Pons (tissue), 1 donor: ENCODE measurements at regions not wholly inside any gene's neighbourhood (a gene's known extent, or its start where the extent isn't known, plus 50 kb on each side); places are given as distances from the start of the nearest gene placed in this dataset.
A peak's percentile ranks its signal among the peaks of the same experiment; 100 is the strongest.
"Not testable (repeated sequence)": the region's sequence is repeated elsewhere in the genome, so short reads cannot be mapped to it uniquely, and the experiment has no call there.

ENCODE experiments used
- DNase-seq: peaks from one replicate; pipeline ENCODE4 v3.0.0-alpha.2; 2016; ENCODE audit warnings: low spot score

DNA sequence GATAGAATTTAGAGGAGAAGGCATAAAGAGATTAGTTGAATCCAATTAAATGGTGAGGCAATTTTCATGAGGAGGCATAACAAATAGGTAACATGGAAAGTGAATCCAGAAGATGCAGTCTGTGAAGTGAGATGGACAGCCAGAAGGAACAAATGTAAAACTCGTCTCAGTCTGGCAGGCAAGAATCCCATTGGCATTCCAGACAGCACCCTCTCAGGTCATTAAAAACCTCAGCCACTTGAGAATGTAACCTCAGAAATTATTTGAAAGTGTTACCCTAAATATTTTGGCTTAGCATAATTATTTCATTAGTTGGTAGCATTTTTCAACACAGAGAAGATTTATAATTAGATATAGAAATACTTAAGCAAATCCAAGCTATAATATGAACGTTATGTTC is 342.3 kb downstream of the LRRC3B start:
- DNase-seq = no peak

DNA sequence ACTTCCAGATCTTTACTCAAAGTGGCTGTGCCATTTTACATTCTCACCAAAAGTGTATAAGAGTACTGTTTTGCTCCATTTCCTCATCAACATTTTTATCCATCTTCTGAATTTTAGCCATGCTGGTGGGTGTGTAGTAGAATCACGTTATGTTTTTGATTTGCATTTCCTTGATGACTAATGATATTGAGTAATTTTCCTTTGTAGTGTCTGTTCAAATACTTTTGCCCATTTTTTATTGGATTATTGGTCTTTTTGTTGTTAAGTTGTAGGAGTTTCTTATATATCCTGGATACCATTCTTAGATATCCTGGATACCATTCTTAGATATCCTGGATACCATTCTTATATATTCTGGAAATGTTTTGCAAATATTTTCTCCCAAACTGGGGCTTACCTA is 344.9 kb downstream of the LRRC3B start:
- DNase-seq = no peak

DNA sequence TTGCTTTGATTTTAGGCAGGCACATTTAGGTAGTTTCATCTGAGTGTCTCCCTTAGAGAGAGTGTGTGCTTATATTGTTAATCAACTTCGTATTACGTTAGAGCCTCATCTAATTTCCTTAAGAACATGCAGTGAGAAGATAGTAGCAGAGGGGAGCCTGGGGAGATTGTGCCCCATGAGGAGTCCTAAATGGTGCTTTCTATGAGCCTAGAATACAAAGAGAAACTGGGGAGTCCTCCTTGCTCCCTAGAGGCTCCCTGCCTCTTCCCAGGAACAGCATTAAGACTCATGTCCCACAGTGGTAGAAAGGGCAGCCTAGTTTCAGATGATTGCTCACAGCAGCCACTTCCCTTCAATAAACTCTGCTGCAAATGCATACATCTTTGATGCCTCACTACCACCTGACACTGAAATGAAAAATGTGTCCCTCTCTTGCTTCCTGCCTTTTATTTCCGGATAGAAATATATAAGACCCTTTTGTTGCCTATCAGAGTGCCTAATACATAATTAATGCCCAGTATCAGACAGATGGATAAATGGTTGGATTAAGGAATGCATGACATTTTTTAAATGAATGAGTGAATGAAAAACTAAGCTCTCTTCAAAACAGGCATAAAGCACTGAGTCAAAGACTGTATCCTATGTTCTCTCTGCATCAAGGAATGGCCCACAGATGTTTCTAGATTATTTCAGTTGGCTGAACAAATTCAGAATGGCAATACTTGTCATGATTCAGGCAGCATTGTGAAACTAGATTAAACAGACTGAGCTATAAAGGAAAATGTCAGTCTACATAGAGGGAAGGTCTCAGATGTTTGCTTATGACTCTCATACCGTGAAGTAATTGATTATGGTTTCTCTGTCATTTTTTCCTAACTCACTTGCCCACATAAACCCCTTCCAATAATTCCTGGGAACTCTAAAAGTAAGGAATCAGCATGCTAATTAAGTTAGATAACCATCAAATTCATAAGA is 362.1 kb downstream of the LRRC3B start:
- DNase-seq = no peak

DNA sequence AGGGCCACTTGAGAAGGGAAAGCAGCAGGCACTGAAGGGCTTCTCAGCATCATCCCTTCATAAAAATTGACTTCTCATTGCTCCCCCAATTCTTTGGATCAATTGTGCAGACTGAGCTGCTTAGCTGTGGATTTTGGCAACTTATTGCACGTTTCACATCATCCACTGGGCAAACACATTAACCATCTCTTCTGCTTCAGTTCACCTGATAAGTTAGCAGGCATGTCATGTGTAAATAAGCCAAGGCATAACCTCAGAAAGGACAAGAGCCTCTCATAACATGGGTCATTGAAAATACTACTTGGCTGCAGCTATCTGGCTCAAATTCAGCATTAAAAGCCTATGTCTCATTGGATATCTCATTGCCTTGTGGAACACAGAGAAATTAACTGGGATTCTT is 366.5 kb downstream of the LRRC3B start:
- DNase-seq = no peak

DNA sequence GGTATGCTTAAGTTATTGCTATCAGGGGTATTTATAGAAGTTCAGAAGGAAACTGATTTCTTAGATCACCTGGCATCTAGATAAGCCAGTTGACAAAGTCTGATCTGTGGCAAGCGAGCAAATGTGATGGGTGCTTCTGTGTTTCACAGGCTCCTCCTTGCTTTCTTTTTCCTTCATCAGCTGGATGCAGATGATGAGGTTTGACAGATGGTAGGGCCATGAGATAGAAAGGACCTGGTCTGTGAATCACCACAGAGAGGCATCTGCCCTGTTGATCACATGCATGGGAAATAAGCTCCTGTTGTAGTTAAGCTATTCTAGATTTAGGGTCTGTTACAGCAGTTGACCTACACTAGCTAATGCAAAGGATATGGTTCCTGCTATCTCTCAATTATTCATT is 372.0 kb downstream of the NEK10 start:
- DNase-seq = no peak

DNA sequence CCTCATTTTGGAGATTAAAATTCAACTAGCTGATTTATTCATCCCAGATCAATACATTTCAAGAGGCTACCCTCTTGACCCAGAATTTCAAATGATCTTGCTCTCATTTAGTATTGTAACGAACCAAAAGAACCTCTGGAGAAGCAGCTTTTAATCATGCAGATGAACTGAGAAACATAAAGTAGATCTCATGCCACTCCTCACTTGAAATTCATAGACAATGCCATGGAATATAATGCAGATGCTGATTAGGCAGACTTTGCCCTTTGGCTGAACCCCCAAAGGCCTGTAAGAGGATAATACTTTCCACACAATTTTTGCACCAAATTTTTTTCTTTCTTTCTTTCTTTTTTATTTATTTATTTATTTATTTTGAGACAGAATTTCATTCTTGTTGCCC is 358.3 kb downstream of the NEK10 start:
- DNase-seq = no peak

DNA sequence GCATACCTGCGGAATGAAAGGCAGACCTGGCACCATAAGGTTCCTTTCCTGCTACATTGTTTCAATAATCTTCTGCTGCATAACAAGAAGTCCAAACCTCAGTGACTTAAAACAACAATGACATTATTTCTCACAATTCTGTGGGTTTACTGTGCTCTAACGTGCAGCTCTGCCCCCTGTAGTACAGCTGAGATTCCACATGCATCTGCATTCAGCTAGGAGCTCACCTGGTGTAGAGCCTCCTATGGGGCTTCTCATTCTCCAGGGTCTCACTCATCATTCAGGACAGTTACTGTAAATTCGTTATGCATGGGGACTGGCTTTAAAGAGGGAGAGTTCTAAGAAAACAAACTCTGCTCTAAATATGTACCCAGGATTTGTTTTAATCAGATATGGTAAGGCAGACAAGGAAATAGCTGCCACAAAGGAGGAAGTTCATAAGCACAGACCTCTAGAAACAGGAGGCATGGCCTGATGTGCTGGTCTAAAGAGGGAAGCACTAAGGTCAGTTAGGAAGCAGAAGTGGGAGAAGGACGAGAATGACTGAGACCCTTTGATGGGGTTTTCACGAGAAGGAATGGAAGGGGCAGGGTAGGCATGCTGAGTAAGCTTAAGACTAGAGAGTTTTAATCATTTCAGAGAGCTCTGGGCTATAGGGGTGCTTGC is 347.0 kb downstream of the NEK10 start:
- peak; percentile 32 for DNase-seq

DNA sequence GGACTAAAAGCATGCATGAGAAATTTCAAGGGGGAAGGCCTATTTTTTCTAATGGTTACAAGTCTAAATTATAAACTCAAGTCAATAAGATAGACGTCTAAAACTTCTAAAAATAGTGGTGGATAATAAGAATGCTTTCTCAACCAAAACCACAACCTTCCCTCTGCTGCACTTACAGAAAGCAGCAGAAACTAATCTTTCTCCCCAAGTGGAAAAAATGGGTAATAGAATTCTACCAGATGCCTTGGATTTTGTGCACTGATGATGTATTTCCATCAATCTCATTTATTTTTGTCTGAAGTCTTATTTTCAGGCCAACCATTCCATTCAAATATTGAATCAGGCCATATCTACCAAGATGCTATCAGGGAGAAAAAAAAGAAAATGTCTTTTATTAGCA is 344.7 kb downstream of the NEK10 start:
- DNase-seq = no peak

DNA sequence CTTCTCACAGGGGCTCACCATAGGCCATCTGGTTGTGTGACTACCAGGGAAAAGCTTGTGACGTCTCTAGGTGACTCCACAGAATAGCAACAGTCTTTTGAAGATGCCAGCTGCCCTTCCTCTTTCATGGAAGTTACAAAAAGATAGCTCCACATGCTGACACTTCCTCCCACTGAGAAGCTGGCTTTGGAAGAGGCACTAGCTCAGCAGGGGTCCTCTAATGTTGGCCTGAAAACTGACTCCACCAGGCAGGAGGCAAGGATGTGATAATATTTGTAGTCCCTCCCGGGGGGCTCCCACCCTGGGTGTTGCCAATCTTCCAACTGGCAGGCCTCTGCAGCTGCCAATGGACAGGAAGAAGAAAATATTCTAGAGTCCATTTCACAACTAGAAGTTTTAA is 343.5 kb downstream of the NEK10 start:
- DNase-seq = peak; percentile 22

DNA sequence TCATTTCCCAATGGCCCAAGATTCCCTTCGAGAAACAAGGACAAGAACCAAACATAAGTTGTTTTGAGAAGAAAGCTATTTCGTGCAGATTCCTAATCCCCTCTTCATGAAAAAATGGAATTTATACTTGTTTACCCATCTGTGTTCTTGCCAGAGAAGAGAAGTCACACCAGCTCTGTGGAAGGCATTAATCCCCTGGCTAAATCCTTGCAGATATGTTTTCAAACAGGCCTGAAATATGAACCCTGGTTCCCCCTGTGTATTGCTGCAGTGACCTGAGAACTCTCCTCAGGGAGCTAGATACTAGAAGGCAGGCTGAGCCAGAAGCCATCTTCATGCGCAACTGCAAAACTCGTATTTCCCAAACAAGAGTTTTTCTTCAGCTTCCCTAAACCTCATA is 337.7 kb downstream of the NEK10 start:
- DNase-seq = no peak

DNA sequence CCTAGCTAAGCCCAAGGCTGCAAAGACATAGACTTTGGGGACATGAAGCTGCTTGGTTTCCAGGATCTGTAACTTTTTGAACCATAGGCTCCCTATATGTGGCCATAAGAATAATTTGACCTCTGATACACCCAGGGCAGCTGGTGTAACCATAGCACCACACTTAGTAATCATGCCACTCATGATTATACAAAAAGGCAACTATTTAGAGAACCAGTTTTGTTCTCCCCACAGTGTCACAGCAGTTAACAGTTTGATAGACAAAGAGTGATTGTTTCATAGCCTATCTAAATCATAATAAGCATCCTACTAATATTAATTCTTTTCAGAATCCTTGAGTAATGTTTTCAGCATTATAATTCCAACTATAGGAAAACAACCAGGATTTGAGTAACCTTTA is 334.9 kb downstream of the NEK10 start:
- DNase-seq = peak; percentile 58

DNA sequence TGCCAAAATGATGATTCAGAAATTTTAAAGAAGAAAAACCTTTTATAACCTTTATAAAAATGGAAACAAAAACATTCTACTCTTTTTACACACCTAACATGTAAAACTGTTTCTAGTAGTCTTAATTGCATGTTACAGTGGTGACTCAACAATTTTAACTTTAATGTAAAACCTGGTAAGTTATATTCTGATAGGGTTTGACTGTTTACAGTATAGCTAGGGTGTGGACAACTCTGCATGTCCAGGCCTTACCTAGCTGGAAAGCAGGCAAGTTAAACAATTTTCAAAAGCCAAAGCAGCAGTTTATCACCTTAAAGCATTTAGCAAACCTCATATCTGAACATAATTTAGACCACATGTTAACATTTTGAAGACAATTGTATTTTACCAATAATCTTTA is 328.5 kb downstream of the NEK10 start:
- no peak for DNase-seq

DNA sequence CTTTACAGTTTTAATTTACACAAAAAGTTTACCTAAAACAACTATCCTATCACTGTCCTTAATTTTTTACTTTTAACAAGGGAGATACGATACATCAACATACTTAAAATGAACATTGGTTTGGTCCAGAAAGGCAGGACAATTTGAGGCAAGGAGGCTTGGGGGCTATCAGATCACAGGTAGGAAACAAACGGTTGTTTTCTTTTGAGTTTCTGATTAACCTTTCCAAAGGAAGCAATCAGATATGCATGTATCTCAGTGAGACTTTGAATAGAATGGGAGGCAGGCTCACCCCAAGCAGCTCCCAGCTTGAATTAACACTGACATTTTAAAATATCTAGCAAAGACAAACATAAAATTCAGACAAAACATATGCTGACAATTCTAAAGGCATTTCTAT is 326.6 kb downstream of the NEK10 start:
- not testable (repeated sequence) for DNase-seq

DNA sequence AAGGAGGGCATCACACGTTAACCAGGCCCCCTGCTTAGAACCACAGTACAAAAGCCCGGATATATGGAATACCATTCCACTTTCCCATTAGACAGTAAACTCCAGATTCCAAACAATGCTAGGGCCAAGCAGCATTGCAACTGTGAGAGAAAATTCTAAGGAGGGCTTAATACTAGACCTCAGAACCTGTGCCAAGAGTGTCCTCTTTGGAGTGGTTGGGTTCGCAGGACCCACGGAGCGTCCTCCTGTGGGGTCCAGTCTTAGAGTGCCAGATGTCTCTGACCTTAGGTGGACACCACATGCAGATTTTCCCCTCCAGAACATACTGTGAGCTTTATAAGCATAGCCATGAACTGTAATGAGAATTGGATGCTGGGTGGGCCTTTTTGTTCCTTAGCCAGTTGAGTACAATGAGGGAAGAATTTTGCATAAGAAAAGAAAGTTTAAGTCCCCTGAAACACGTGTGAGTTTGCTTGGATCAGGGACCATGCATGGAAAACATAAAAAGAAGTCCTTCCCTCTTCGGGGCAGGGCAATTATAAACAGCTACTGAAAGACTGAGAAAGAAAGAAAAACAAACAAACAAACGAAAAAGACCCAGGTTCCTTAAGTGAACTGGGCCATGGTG is 325.7 kb downstream of the NEK10 start:
- DNase-seq = no peak

DNA sequence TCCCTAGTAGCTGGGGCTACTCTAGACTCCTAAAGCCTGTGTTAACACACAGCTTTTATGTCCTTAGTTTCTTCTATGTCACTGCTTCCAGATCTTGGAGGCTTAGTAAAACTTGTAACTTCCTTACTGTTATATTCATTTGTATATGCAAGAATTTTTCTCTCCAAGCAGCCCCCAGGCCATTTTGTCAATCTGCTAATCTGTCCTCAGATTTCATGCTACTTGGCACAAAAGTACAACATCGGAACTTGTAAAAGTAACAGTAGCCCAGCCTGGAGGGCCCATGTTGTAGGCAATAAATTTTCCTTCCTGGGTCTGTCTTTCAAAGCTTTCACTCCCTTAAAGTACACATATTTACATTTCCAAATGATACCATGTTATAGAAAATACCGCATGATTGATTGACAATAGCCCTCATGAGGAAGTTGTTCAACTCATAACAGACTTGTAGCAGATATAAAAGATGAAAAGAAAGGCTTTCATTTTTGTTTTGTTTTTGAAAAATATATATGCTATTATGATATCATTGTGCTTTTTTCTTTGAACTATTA is 324.2 kb downstream of the NEK10 start:
- DNase-seq = no peak

DNA sequence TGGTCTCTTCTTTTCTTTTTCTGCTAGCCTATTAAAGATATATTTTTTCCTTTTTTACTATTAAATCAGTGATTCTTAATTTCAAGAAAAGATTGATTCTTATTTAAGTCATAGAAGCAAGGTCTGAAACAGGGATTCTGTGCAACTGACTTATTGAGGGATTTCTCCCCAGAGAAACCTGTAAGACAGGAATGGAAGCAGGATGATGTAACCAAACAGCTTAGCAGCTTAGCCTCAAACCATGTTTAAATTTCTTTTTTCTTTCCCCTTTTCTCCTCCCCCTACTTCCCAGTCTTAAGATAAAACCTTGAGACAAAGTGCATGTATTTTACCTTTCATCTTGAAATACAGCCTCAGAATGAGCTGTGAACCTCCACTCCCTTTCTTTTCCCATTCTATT is 322.8 kb downstream of the NEK10 start:
- DNase-seq = no peak

DNA sequence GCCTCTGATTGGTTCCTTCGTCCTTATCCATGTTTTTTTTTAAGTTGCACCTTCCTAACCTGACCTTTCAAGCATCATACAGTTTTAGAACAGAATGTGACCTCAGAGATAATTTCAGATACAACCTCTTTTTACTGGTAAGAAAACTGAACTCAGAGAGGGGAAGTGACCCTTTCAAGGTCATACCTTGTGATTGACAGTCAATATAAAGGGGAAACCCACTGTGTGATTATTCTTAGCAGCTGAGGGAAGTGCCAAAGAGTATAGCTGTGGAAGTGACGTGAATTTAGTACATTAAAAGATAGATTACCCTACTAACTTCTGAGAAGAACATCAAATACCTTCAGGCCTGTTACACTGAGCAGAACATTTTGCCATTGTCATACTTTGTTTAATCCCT is 319.4 kb downstream of the NEK10 start:
- no peak for DNase-seq

DNA sequence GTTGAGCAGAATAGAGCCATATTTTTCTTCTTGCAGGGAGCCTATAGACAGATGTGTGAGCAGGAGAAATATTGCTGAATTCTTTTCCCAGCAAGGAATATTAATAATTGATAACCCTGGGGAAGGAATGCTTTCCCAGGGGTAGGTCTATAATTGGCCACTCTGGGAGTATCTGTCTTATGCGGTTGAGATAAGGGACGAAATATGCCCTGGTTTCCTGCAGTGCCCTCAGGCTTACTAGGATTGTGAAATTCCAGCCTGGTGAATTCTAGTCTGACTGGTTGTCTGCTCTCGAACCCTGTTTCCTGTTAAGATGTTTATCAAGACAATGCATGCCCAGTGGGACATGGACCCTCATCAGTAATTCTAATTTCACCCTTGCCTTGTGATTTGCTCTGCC is 317.7 kb downstream of the NEK10 start:
- not testable (repeated sequence) for DNase-seq

DNA sequence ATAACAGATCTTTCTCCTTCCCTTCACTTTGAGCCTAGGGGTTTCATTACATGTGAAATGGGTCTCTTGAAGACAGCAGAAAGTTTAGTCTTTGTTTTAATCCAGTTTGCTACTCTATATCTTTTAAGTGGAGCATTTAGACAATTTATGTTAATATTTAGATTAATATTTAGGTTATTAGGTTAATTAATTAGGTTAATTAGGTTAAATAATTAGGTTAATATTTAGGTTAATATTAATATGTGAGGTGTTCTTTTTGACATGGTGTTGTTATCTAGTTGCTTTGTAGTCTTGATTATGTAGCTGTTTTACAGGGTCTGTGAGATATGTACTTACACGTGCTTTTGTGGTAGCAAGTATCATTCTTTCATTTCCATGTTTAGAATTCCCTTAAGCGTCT is 312.9 kb downstream of the NEK10 start:
- DNase-seq = no peak

DNA sequence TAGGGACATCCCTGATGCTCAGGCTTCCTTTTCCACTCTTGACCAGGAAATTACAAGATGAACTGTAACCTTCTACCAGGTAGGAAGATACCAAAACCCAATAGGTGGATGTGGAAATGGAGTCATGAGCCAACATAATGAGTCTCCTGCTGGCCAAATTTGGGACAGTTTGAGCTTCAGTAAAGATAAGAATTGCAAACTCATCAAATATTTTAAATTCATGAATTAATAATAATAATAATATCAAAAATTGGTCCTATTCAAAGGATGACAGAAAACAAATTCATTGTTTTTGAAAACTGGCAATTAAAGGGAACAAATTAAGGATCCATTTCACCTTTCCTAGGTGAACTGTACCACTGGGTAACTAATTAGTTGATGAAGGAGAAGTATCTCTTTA is 309.7 kb downstream of the NEK10 start:
- no peak for DNase-seq
